NOMO-1 (cell line): ENCODE measurements at regions not wholly inside any gene's neighbourhood (a gene's known extent, or its start where the extent isn't known, plus 50 kb on each side); places are given as distances from the start of the nearest gene placed in this dataset.

ENCODE experiments used
- DNase-seq, 2 experiments: peaks; one replicate each; lab custom pipeline; 2025; ENCODE audit not compliant: unreplicated experiment in 2 of 2; lab: John Stamatoyannopoulos, UW

- DNase-seq = no peak
Measured at GRCh38 chr6:78565997-78566396, 301.4 kb upstream of the IRAK1BP1 start.

DNA sequence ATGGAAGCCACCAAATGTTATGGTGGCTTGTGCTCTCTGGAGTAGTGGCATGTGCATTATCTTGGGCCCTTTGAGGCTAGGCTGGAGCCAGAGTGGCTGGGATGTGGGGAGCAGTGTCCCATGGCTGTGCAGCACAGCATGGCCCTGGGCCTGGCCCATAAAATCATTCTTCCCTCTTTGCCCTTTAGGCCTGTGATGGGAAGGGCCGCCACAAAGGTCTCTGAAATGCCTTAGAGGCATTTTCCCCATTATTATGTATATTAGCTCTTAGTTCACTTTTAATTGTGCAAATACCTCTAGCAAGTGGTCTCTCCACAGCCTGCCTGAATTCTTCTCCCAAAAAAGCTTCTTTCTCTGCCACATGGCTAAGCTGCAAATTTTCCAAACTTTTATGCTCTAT lies 297.3 kb upstream of the IRAK1BP1 start:
- DNase-seq = no peak

DNA sequence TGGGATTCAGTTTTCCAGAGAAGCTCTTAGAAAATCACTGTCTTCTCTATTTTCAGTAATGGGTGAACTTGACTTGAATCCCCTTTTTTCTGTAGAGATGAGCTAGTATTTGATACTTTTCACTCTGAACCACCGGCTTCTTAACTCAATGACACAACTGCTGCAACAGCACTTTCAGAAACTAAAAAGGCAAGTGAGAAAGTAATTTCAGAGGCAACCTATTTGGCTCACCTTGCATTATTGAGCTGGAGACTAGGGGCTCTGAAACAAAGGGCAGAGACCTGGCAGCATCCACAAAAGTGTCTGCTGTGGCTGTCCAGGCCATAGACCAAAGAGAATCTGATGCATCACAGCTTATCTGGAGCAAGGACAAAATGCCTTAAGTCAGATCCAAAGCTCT lies 289.8 kb upstream of the IRAK1BP1 start:
- DNase-seq = no peak

- no peak for DNase-seq
Measured at GRCh38 chr6:78578430-78578829, 288.9 kb upstream of the IRAK1BP1 start.

DNA sequence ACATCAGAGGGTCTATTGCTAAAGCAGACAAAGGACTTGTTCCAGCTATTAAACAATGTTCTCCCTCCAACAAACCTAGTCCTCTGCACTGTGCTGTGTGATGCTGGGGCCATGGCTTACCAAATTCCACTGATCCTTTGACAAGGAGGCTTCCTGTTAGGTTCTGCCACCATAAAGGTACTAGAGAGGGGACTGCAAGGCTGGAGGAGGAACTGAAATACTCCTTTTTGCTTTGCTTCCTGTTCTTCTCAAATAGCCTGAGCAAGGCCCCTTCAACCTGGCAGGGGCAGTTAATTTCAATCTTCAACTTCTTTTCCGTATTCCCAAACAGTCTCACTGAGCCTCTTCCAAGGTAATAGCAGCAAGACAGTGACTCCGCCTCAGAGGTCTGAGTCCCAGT lies 286.4 kb upstream of the IRAK1BP1 start:
- no peak for DNase-seq

- DNase-seq = no peak
Measured at GRCh38 chr6:78583079-78583478, 284.3 kb upstream of the IRAK1BP1 start.

GRCh38 chr6:78589436-78589835 lies 277.9 kb upstream of the IRAK1BP1 start:
- DNase-seq = no peak

DNA sequence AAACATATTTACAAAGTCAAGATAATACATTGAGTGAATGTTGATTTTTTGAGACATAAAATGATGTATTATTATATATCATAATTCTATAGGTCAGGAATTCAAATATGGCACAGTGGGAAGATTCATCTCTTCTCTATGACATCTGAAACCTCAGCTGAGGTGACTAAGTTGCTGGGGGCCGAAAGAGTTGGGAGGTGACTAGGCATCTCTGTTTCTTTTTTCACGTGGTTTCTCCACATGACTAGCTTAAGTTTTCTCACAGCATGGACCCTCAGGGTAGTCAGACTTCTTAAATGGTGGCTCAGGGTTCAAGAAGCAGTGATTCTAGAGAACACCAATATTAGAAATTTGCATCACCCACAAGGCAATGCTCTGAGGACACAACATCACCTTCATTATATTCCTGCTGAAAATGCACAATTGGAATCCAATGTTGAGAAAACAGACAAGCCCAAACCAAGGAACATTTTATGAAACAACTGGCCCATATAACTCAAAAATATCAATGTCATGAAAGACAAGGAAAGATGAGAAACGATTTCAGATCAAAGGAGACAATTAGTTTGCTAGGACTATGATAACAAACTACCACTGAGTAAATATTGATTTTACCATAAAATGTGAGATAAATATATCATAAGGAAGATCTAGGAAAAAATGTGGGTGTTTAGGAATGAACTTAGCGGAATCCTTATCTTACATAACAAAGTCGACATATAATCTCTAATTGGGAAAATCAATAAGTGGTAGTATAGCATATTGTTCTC lies 273.3 kb upstream of the IRAK1BP1 start:
- no peak for DNase-seq

GRCh38 chr6:78594668-78595066 lies 272.7 kb upstream of the IRAK1BP1 start:
- no peak for DNase-seq

DNA sequence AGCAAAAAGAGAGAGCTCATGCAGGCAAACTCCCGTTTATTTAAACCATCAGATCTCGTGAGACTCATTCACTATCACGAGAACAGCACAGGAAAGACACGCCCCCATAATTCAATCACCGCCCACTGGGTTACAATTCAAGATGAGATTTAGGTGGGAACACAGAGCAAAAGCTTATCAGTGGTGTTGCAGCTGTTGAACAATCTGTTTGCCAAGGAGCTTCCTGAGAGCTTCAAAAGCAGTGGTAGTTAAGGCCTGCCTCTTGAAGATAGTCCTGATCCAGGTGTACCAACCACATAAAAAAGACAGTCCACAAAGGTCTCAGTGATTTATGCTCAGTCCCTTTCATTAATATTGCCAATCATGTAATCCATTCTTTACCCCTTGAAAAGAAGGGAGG lies 269.4 kb upstream of the IRAK1BP1 start:
- no peak for DNase-seq

GRCh38 chr6:78598966-78599365 lies 268.4 kb upstream of the IRAK1BP1 start:
- DNase-seq = no peak

DNA sequence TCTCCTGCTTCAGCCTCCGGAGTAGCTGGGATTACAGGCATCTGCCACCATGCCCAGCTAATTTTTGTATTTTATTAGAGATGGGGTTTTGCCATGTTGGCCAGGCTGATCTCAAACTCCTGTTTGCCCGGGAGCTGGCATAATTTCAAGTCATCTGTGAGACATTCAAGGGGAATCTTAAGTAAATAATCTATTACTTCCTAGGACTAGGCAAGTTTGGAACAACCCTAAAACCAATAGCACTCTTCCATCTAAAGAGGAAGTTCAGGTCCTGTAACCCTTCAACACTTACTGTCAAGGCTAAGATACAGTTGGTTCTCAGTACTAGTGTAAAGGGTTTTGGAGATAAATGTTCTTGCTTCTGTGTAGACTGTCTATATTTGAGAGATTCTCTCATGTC lies 267.8 kb upstream of the IRAK1BP1 start:
- DNase-seq = no peak

DNA sequence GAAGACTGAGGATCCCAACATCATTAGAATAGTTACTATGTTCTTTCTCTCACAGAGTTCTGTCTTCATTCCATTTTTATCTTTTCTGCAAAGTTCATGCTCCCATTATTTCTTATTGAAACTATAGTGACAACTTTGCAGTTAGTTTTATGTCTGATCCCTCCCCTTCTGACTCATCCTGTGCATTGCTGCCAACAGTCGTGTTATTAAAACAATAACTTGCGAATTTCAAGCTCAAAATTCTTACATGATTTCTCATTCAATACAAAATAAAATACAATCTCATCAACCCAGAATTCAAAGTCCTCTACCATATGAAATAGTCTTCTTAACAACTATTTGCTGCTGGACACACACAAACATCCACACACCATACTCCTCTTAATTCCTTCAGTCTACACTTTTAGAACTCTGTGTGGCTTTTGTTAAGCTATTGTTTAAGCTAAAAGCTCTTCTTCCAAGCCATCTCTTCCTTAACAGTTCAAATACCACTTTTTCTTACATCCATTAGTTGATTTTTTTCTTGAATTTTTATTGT lies 261.4 kb upstream of the IRAK1BP1 start:
- no peak for DNase-seq

DNA sequence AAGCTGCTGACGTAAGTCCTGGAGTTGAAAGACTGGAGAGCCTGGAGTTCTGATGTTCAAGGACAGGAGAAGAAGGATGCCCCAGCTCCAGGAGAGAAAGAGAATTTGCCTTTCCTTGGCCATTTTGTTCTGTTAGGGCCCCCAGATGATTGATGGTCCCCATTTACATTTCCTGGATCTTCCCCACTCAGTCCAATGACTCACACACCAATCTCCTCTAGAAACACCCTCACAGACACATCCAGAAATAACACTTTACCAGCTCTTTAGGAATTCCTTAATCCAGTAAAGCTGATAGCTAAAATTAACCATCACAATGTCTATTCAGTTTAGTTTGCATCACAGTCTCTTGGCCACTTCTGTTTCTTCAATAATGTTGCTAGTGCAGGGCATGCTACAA lies 260.2 kb upstream of the IRAK1BP1 start:
- no peak for DNase-seq

DNA sequence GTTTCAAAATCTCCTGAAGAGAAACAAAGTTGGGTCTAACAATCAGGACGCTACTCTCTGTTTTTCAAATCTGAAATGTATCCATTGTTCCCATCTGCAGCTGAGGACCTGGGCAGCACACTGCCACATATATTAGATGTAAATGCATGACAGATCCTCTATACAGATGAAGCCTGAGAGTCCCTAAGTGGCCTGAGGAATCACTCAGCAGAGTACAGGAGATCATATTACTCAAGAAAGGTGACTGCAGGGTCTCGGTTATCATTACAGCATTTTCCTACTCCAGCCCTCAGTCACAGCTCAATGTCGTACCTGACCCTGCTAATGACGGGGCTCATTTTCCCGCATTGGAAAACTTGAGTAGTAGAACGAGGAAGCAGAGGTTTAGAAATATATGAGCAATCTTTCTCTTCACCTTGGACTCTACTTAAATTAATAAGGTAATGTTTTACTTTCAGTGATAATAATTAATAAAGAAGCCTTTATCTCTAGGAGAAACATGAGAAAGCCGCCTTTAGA lies 256.2 kb upstream of the IRAK1BP1 start:
- no peak for DNase-seq

- no peak for DNase-seq
Measured at GRCh38 chr6:78611886-78612480, 255.4 kb upstream of the IRAK1BP1 start.

DNA sequence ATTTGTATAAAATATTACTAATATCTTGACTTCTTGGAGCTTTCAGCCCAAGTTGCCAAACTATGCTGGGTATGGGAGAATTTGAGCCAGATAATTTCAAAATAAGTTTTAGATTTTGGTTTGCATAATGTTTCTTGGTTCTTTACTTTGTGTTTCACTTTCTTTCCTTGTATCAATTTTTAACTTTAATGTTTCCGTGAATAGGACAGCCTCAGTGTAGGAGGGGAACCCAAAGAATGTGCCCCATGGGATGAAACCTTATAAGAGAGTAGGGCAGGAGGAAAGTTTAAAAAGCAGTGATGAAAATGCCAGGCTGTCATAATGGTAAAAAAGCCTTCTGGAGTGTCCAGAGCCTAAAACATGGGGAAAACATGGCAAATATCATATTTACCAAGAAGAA lies 252.4 kb upstream of the IRAK1BP1 start:
- DNase-seq = no peak

GRCh38 chr6:78615430-78615904 lies 251.9 kb upstream of the IRAK1BP1 start:
- no peak for DNase-seq

GRCh38 chr6:78618970-78619369 lies 248.4 kb upstream of the IRAK1BP1 start:
- no peak for DNase-seq

- DNase-seq = no peak
Measured at GRCh38 chr6:78623554-78623953, 243.8 kb upstream of the IRAK1BP1 start.

- DNase-seq = no peak
Measured at GRCh38 chr6:78629154-78629721, 238.1 kb upstream of the IRAK1BP1 start.

- no peak for DNase-seq
Measured at GRCh38 chr6:78629836-78630235, 237.5 kb upstream of the IRAK1BP1 start.
